Activated naive CD4-positive, alpha-beta T cell treated with anti-CD3 and anti-CD28 coated beads, Interleukin-2, amount 10 ng/mL, durations not matched to agents 7 days and 5 days (primary cell): ENCODE measurements at regions not wholly inside any gene's neighbourhood (a gene's known extent, or its start where the extent isn't known, plus 50 kb on each side); places are given as distances from the start of the nearest gene placed in this dataset.

Source experiments
- CTCF ChIA-PET: fragments of 350-600 bp; sonication (Branson Sonifier 250); formaldehyde crosslinking; loops from one replicate; lab custom pipeline; 2021; ENCODE audit warnings: antibody characterized with exemption; lab: Charles Lee
- DNase-seq: peaks from one replicate; pipeline ENCODE4 v3.0.0-alpha.2; 2020
- H3K27ac Mint-ChIP-seq: one replicate; pipeline ENCODE4 v1.8.0; 2021; ENCODE audit warnings: mild to moderate bottlenecking, moderate library complexity, mixed read lengths
- H3K27me3 Mint-ChIP-seq: one replicate; pipeline ENCODE4 v1.8.0; 2021; ENCODE audit warnings: mild to moderate bottlenecking, mixed read lengths
- H3K36me3 Mint-ChIP-seq: one replicate; pipeline ENCODE4 v1.8.0; 2021; ENCODE audit warnings: mixed read lengths
- H3K4me1 Mint-ChIP-seq: one replicate; pipeline ENCODE4 v1.8.0; 2021; ENCODE audit warnings: mixed read lengths
- H3K4me3 Mint-ChIP-seq: one replicate; pipeline ENCODE4 v1.8.0; 2021; ENCODE audit warnings: mild to moderate bottlenecking, moderate library complexity, mixed read lengths
- H3K9me3 Mint-ChIP-seq: one replicate; pipeline ENCODE4 v1.8.0; 2021; ENCODE audit warnings: mixed read lengths

DNA sequence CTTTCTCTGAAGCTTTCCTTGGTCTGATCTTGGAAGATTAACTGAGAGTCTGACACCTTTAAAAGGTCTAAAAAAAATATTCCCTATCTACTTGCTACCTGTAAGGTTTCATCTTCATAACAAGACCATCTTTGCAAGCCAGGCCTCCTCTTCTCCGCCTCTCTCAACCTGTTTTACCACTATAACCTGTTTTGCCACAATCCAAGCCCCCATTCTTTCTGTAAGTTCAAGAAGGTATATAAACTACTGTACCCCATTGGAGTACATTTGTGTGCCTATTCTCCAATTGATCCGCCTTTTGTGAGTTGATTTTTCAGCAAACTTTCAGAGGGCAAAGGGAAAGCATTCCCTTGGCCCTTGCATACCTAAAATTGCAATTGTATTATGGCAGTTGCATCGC, 319.3 kb upstream of the NECTIN3 start:
- Mint-ChIP-seq H3K36me3 (no peaks in the 10 kb centered on the region), H3K9me3 (no peaks in the 10 kb centered on the region), H3K4me1 (no peaks in the 10 kb centered on the region), H3K27me3 (no peaks in the 10 kb centered on the region), H3K4me3 (no peak overlapping the region), H3K27ac (no peak overlapping the region)
- CTCF ChIA-PET = no interaction called here
- DNase-seq = no peak

DNA sequence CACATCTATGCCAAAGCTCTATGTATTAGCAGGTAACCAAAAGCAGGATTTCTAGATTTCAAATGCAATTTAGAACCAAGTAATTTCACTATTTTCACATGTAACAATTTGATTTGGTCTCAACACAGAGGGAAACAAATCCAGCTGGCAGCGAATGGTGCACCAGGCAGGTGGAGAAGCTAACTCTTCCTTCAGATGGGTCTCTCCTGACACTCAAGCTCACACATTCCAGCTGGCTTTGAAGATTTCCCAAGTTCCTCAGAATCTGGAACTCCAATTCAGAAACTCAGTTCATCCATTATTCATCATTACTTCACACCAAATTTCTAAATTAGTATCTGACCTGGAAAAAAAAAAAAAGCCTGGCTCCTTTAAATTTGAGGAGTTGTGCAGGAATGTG, 318.1 kb upstream of the NECTIN3 start:
- Mint-ChIP-seq H3K27ac (no peak overlapping the region), H3K36me3 (no peaks in the 10 kb centered on the region), H3K9me3 (no peaks in the 10 kb centered on the region), H3K4me3 (no peak overlapping the region), H3K27me3 (no peaks in the 10 kb centered on the region), H3K4me1 (no peaks in the 10 kb centered on the region)
- CTCF ChIA-PET = interaction anchor here (0.6 kb wide), 1 partner anchor 499 kb away, joined by 4 read pairs; no protein-coding TSS in a partner anchor
- DNase-seq = no peak

DNA sequence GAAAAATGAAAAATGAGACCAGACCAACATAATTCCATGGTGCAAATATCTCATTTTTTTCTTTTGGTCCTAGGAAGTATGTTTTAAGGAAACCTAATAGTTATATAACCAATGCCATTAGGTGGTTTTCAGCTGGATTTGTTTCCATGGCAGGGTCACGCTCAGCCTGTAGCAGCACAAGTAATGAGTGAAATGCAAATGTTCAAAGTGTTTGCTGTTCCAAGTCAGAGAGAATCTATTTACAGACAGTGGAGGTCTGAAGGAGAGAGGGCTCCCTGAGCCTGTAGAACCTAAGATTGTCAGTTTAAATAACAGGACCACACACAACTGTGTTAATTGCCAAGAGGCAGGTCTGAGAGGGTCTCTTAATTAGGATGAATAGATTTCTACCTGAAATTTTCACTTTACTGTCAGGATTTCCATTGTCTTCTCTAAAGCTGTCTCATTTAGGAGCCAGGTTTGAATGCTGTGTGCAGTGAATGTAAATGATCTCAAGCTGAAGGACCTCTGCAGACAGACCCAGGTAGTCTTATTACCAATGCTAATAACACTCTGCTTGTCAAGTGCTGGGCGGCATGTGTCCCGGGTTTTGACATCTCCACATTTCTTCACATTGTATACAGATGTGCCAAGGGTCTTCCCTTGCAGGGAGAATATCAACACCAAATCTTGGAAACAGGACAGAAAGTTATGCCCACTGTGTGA, 317.3 kb upstream of the NECTIN3 start:
- no peaks in the 10 kb centered on the region for H3K4me1 Mint-ChIP-seq

DNA sequence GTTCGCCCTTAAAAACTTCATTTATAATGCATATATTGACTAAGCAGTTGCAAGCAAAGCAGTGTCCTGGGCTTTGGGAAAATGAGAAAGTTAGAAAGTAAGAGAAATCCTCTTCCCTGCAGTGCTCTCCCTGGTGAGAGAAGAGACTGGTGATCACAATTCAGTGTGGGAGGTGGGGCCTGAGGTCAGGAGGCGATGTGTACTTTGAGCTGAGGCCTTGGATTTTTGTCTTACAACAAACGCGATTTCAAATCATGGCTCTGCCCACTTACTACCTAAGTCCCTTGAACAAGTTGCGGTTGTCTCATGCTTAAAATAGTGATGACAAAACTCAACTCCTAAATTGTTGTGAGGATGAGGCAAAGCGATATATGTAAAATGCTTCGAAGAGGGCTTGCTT, 316.3 kb upstream of the NECTIN3 start:
- no peak for DNase-seq
- H3K27me3 Mint-ChIP-seq = no peaks in the 10 kb centered on the region
- no peaks in the 10 kb centered on the region for H3K36me3 Mint-ChIP-seq
- H3K4me1 Mint-ChIP-seq = no peaks in the 10 kb centered on the region
- no peaks in the 10 kb centered on the region for H3K9me3 Mint-ChIP-seq
- no peak overlapping the region for H3K27ac Mint-ChIP-seq
- CTCF ChIA-PET = no interaction called here
- no peak overlapping the region for H3K4me3 Mint-ChIP-seq

More for the DNA sequence above, 317.3 kb upstream of the NECTIN3 start:
- H3K27ac Mint-ChIP-seq = no peak overlapping the region
- no peak overlapping the region for H3K4me3 Mint-ChIP-seq
- CTCF ChIA-PET = interaction anchor here (0.6 kb wide), 1 partner anchor 498 kb away, joined by 4 read pairs; no protein-coding TSS in a partner anchor
- no peaks in the 10 kb centered on the region for H3K27me3 Mint-ChIP-seq
- H3K9me3 Mint-ChIP-seq = no peaks in the 10 kb centered on the region
- no peaks in the 10 kb centered on the region for H3K36me3 Mint-ChIP-seq
- no peak for DNase-seq

DNA sequence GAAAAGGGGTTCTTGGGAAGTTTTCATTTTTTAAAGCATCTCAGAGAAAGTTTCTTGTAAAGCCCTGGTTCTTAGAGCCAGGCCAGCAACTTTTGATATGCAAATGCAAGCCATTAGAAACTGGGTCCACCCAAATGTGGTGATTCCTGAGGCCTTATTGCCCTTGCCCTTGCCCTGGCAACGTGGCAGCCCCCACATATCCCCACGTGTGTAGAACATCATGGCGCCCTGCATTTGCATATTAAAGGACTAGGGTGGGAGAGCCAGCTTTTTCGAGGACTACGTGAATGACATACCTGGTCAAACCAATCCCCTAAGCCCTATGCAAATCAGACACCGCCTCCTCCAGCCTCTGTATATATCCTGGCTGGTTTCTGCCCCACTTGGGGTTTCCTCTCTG, 314.9 kb upstream of the NECTIN3 start:
- Mint-ChIP-seq H3K9me3 (no peaks in the 10 kb centered on the region), H3K27ac (no peak overlapping the region), H3K36me3 (no peaks in the 10 kb centered on the region), H3K4me3 (no peak overlapping the region), H3K4me1 (no peaks in the 10 kb centered on the region), H3K27me3 (no peaks in the 10 kb centered on the region)
- DNase-seq = no peak
- CTCF ChIA-PET = no interaction called here

DNA sequence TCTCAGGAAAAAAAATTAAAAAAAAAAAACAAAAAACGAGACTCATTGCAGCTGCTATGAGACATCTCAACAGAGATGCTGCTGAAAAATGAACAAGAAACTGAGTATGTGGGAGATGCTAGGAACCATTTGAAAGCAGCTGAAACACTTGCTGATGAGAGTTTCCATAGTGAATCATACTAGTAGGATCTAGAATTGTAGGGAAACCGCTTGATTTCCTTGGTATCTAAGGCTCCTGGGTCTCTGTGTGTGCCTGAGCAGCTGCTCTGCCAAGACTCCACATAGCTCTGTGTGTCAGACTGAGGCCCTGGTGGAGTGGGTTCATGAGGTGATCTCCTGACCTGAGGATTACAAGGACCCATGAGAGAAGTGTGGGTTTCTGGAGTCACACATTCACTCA, 313.4 kb upstream of the NECTIN3 start:
- no peaks in the 10 kb centered on the region for H3K27me3 Mint-ChIP-seq
- no peak overlapping the region for H3K27ac Mint-ChIP-seq
- no peak overlapping the region for H3K4me3 Mint-ChIP-seq
- CTCF ChIA-PET = no interaction called here
- DNase-seq = no peak
- H3K4me1 Mint-ChIP-seq = no peaks in the 10 kb centered on the region
- no peaks in the 10 kb centered on the region for H3K9me3 Mint-ChIP-seq
- no peaks in the 10 kb centered on the region for H3K36me3 Mint-ChIP-seq

DNA sequence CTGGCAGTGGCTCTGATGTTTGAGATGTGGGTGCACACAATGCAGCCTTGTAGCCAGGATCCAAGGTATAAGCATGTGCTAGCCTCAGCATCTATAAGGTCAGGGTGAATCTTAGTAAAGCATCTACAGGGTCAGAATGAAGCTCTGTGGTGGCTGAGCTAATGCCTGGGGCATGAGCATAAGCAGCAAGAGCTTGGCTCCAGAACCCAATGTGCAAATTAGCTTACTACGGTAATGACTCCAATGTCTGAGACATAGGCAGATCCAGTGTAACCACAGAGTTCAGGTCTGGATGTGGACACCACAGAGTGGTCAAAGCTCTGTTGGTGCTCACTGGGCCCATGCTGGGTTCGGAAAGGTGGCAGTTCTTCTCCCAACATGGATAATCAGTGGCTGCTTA, 304.5 kb upstream of the NECTIN3 start:
- Mint-ChIP-seq H3K27ac (no peak overlapping the region), H3K36me3 (no peaks in the 10 kb centered on the region), H3K9me3 (no peaks in the 10 kb centered on the region), H3K4me1 (no peaks in the 10 kb centered on the region), H3K27me3 (no peaks in the 10 kb centered on the region), H3K4me3 (no peak overlapping the region)
- DNase-seq = no peak
- CTCF ChIA-PET = no interaction called here

DNA sequence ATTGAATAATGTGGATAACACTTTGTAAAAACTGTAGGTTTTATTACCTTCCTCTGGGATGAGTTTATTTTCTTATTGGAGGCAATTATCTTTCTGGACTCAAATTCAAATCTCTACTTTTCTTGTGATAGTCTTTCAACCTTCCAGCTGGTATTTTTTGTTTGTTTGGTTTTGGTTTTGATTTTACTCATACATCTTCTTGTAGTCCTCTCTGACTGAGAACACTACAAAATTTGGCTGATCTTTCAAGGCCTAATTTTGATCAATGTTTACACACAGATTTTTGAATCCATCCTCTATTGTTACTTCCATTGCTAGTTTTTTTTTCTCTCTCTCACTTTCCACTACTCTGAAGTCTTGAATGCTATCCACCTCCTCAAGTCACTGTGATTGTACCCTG, 303.8 kb upstream of the NECTIN3 start:
- Mint-ChIP-seq H3K9me3 (no peaks in the 10 kb centered on the region), H3K27me3 (no peaks in the 10 kb centered on the region), H3K4me1 (no peaks in the 10 kb centered on the region), H3K4me3 (no peak overlapping the region), H3K27ac (no peak overlapping the region), H3K36me3 (no peaks in the 10 kb centered on the region)
- no peak for DNase-seq
- CTCF ChIA-PET = no interaction called here

DNA sequence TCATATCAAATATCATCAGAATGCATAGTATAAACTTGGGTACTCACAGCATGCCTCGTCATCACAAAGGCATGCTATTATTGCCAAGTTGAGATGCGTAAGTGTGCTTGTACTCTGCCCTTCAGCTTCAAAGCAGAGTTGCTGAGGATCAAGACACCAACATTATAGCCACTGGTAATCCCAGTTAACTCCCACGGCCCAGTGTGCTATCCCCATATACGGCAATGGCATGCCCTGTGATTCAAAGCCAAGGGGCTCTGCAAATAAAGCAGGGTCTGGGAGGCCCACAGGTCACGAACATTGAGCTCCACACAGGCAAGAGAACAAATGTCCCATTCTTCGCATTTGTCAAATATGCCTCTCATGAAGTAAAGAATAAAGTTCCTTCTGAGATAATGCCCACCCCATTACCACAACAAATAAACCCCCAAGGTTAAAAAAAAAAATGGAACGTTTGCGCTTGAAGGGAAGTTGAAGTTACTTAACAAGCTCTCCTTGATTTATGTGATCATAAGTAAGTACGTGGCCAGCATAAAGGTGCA, 298.1 kb upstream of the NECTIN3 start:
- H3K4me1 Mint-ChIP-seq = no peaks in the 10 kb centered on the region
- DNase-seq = no peak
- H3K9me3 Mint-ChIP-seq = no peaks in the 10 kb centered on the region
- no peaks in the 10 kb centered on the region for H3K27me3 Mint-ChIP-seq
- no peak overlapping the region for H3K4me3 Mint-ChIP-seq
- CTCF ChIA-PET = no interaction called here
- no peak overlapping the region for H3K27ac Mint-ChIP-seq
- H3K36me3 Mint-ChIP-seq = no peaks in the 10 kb centered on the region

DNA sequence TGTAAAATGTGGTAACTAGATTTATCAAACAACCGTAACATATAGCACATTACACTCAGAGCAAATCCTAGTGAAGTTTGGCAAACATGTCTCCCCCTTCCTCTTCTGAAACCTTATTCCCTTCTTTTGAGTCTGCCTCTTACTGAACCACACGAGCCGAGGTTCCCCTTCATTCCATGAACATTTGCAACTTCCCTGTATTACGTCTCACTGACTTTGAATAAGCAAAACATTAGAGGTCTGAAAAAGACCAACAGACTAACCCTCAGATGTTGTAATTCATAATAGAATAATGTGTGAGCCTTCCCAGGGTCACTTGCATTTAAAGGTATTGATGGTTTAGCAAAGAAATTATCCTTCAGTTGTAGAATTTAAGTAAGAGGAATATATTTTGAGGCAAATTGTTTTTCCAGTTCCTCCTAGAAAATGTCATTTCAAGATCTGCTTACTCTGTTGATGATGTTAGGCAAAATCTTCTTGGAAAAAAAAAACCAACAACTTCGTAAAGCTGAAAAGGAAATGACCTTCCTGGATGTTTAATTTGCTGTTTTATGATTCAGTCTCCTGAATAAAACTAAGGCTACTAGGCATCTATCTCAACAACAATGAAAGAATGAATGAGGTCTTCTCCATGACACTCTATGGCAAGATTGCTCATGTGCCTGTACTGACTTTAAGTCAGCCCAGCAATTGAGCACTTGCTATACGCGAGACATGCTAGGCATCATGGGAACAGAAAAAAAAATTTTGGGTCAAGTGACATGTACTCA, 296.9 kb upstream of the NECTIN3 start:
- CTCF ChIA-PET = no interaction called here
- H3K27me3 Mint-ChIP-seq = no peaks in the 10 kb centered on the region
- no peak for DNase-seq
- H3K36me3 Mint-ChIP-seq = no peaks in the 10 kb centered on the region
- H3K9me3 Mint-ChIP-seq = no peaks in the 10 kb centered on the region
- no peaks in the 10 kb centered on the region for H3K4me1 Mint-ChIP-seq
- H3K27ac Mint-ChIP-seq = no peak overlapping the region
- H3K4me3 Mint-ChIP-seq = no peak overlapping the region

DNA sequence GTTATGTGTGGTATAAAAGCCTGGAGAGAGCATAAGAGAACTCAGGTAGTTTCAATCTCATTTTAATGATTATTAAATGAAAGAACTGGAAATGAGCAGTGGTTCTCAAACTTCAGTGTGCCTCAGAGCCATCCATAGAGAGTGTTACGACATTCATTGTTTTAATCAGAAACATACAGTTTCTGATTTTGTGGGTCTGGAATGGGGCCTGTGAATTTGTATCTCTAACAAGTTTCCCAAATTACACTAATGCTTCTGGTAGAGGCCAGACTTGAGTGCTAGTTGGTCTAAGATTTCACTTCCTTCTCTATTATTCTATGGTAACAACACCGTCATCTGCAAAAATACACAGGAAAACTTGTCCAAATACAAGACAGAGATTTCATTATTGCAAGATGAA, 292.0 kb upstream of the NECTIN3 start:
- no peak for DNase-seq
- Mint-ChIP-seq H3K27me3 (no peaks in the 10 kb centered on the region), H3K9me3 (no peaks in the 10 kb centered on the region), H3K27ac (no peak overlapping the region), H3K4me1 (no peaks in the 10 kb centered on the region), H3K36me3 (no peaks in the 10 kb centered on the region), H3K4me3 (no peak overlapping the region)
- CTCF ChIA-PET = interaction anchor here (0.7 kb wide), 1 partner anchor 672 kb away, joined by 3 read pairs; no protein-coding TSS in a partner anchor

DNA sequence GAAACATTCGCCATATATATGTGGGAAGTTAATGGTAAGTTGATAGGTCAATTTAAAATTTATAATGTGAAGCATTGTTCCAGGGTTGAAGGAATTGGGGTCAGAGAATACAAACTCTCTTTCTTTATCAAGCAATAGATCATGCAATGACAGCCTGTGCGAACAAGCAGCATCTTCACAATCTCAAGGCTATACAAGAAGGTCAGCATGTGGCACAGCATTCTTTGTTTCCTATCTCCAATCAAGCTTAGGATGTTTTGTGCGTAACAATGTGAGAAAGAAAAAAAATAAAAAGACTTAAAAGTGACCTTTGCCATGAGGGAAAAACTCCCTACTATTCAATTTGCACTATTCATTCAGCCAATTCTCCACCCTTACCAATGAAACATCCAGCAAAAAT, 288.1 kb upstream of the NECTIN3 start:
- no peak for DNase-seq
- Mint-ChIP-seq H3K4me1 (no peaks in the 10 kb centered on the region), H3K27ac (no peak overlapping the region), H3K27me3 (no peaks in the 10 kb centered on the region), H3K9me3 (no peaks in the 10 kb centered on the region), H3K36me3 (no peaks in the 10 kb centered on the region), H3K4me3 (no peak overlapping the region)
- CTCF ChIA-PET = no interaction called here

DNA sequence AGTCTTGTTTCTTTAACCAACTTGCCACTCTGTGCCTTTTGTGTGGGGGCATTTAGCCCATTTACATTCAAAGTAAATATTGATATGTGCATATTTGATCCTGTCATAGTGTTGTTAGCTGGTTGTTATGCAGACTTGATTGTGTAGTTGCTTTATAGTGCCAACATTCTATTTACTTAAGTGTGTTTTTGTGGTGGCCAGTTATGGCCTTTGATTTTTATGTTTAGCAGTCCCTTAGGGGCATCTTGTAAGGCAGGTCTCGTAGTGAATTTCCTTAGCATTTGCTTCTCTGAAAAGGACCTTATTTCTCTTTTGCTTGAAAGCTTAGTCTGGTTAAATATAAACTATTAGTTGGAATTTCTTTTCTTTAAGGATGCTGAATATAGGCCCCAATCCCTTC, 282.8 kb upstream of the NECTIN3 start:
- H3K9me3 Mint-ChIP-seq = no peaks in the 10 kb centered on the region
- H3K36me3 Mint-ChIP-seq = no peaks in the 10 kb centered on the region
- DNase-seq = no peak
- H3K27me3 Mint-ChIP-seq = no peaks in the 10 kb centered on the region
- H3K4me1 Mint-ChIP-seq = no peaks in the 10 kb centered on the region
- H3K4me3 Mint-ChIP-seq = no peak overlapping the region
- no peak overlapping the region for H3K27ac Mint-ChIP-seq
- CTCF ChIA-PET = no interaction called here

DNA sequence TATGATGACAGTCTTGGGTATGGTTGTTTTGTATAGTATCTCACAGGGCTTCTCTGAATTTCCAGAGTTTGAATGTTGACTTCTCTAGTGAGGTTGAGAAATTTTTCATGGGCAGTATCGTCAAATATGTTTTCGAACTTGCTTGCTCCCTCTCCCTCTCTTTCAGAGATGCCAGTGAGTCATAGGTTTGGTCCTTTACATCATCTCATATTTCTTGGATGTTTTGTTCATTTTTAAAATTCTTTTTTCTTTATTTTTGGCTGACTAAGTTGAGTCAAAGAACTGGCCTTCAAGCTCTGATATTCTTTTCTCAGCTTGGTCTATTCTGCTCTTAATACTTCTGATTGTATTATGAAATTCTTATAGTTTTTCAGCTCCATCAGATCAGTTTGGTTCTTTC, 282.3 kb upstream of the NECTIN3 start:
- DNase-seq = no peak
- H3K4me3 Mint-ChIP-seq = no peak overlapping the region
- no peaks in the 10 kb centered on the region for H3K36me3 Mint-ChIP-seq
- H3K27ac Mint-ChIP-seq = no peak overlapping the region
- H3K9me3 Mint-ChIP-seq = no peaks in the 10 kb centered on the region
- CTCF ChIA-PET = no interaction called here
- H3K4me1 Mint-ChIP-seq = no peaks in the 10 kb centered on the region
- H3K27me3 Mint-ChIP-seq = no peaks in the 10 kb centered on the region

DNA sequence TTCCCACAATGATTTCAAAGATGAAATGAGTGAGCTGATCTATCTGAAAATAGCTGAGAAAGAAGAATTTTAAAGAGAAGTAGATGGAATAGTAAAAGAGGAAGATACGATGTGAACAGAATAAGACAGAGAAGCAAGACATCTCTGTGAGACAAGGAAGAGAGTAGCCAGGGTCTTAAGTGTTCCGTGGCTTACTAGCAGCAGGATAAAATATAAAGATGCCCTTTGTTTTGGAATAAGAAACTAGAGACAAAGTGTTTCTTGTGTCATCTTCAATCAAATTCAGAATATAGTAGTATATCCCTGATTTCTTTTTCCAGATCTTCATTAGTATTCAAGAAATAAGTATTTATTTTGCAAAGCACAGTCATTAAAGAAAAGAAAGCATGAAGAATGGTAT, 281.0 kb upstream of the NECTIN3 start:
- H3K27ac Mint-ChIP-seq = no peak overlapping the region
- CTCF ChIA-PET = no interaction called here
- H3K9me3 Mint-ChIP-seq = no peaks in the 10 kb centered on the region
- H3K27me3 Mint-ChIP-seq = no peaks in the 10 kb centered on the region
- no peaks in the 10 kb centered on the region for H3K4me1 Mint-ChIP-seq
- DNase-seq = no peak
- H3K4me3 Mint-ChIP-seq = no peak overlapping the region
- H3K36me3 Mint-ChIP-seq = no peaks in the 10 kb centered on the region
